Ovary (tissue), 3 donors: ENCODE measurements at regions not wholly inside any gene's neighbourhood (a gene's known extent, or its start where the extent isn't known, plus 50 kb on each side); places are given as distances from the start of the nearest gene placed in this dataset.

Source experiments
- CTCF ChIP-seq, 3 donors: fragments of 450-650 bp in 2 of 3; fragments of 200-600 bp in 1 of 3; IDR thresholded peaks; one replicate each; pipeline versions ENCODE4 v1.5.1 to v1.8.0; 2016 to 2022; ENCODE audit warnings: antibody characterized with exemption in 3 of 3, mild to moderate bottlenecking in 1 of 3
- POLR2A ChIP-seq: fragments of 450-650 bp; IDR thresholded peaks from one replicate; pipeline ENCODE4 v1.6.1; 2017; ENCODE audit warnings: antibody characterized with exemption, mild to moderate bottlenecking, moderate library complexity
- donor health status: DM: no; HTN: no; CAD: no.

DNA sequence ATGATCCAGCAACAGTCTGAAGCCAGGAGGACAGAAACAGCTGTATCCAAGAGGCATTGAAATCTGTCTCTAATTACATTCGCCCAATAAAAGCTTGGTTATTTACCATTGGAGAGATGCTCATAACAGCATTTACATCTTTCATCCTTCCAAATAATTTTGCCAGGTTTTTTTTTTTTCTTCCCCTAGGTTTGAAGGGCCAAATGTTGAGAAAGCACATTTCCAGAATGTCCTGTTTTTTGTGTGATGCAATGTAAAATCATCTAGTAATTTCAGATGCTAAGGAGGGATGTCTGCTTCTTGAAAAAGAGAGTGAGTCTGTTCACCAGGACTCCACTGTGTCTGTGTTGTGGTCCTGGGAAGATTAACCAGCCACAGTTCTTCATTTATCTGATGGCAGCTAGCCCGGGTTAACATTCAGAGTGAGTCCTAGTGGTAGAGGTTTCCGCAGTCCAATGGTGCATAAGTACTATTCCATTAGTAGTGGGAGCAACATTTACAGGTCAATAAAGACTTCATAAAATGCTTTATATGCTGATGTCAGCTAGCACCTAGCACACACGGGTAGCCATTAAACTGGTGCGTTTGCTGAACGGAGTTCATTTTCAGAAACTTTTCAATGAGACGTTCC is 406.8 kb downstream of the STIM2 start:
- TF ChIP-seq CTCF (IDR thresholded peaks at IDR 0.05), result no peak
- TF ChIP-seq POLR2A, result no peak
